GM23338 (cell line): ENCODE measurements at regions not wholly inside any gene's neighbourhood (a gene's known extent, or its start where the extent isn't known, plus 50 kb on each side); places are given as distances from the start of the nearest gene placed in this dataset.

Experiments
- ATAC-seq: fragments of 200-7000 bp; cut with Tn5 transposase; 3 replicates; pipeline ENCODE4 v1.9.1; 2020
- DNase-seq: peaks from one replicate; pipeline ENCODE4 v3.0.0-alpha.2; 2015; ENCODE audit warnings: low spot score
- H2AFZ ChIP-seq: fragments of 200-600 bp; sonication (generic); 2 replicates; pipeline ENCODE4 v1.8.0; 2016; ENCODE audit warnings: antibody characterized with exemption, mild to moderate bottlenecking, moderate library complexity
- H3F3A ChIP-seq: fragments of 200-600 bp; sonication (generic); replicated peaks from 2 replicates; pipeline ENCODE4 v1.8.0; 2017; ENCODE audit warnings: antibody characterized with exemption, mixed run types, low read depth
- H3K27ac ChIP-seq: fragments of 200-600 bp; sonication (generic); 2 replicates; pipeline ENCODE4 v1.6.1; 2016; ENCODE audit warnings: low read depth
- H3K27me3 ChIP-seq: fragments of 200-600 bp; sonication (generic); 2 replicates; pipeline ENCODE4 v1.8.0; 2016; ENCODE audit warnings: mild to moderate bottlenecking, mixed run types, moderate library complexity; ENCODE audit not compliant: insufficient read depth
- H3K36me3 ChIP-seq: fragments of 200-600 bp; sonication (generic); 2 replicates; pipeline ENCODE4 v1.8.0; 2016; ENCODE audit warnings: mild to moderate bottlenecking; ENCODE audit not compliant: insufficient read depth
- H3K4me1 ChIP-seq: fragments of 200-600 bp; sonication (generic); 2 replicates; pipeline ENCODE4 v1.8.0; 2016; ENCODE audit warnings: mild to moderate bottlenecking, moderate library complexity; ENCODE audit not compliant: insufficient read depth
- H3K4me2 ChIP-seq: fragments of 200-600 bp; sonication (generic); 2 replicates; pipeline ENCODE4 v1.7.1; 2017; ENCODE audit warnings: mixed run types
- H3K4me3 ChIP-seq: fragments of 200-600 bp; sonication (generic); 2 replicates; pipeline ENCODE4 v1.6.1; 2016; ENCODE audit warnings: mixed run types
- H3K79me2 ChIP-seq: fragments of 200-600 bp; sonication (generic); replicated peaks from 2 replicates; pipeline ENCODE4 v1.8.0; 2017; ENCODE audit warnings: mild to moderate bottlenecking; ENCODE audit not compliant: insufficient read depth
- H3K9me2 ChIP-seq: fragments of 200-600 bp; sonication (generic); 2 replicates; pipeline ENCODE4 v1.8.0; 2017; ENCODE audit not compliant: insufficient read depth
- H4K20me1 ChIP-seq: fragments of 200-600 bp; sonication (generic); replicated peaks from 2 replicates; pipeline ENCODE4 v1.8.0; 2017; ENCODE audit warnings: mild to moderate bottlenecking; ENCODE audit not compliant: insufficient read depth
- H3K27ac Mint-ChIP-seq: 2 replicates; pipeline ENCODE4 v1.8.0; 2020; ENCODE audit warnings: inconsistent platforms, mild to moderate bottlenecking, moderate library complexity, mixed read lengths
- H3K27me3 Mint-ChIP-seq: 3 replicates; pipeline ENCODE4 v1.8.0; 2022; ENCODE audit warnings: low read depth, mild to moderate bottlenecking, moderate library complexity, mixed read lengths, inconsistent platforms; ENCODE audit not compliant: insufficient read depth, poor library complexity
- H3K36me3 Mint-ChIP-seq: 3 replicates; pipeline ENCODE4 v1.8.0; 2021; ENCODE audit warnings: low read depth, mild to moderate bottlenecking, inconsistent platforms, moderate library complexity, mixed read lengths
- H3K4me1 Mint-ChIP-seq: 3 replicates; pipeline ENCODE4 v1.8.0; 2020; ENCODE audit warnings: mild to moderate bottlenecking, inconsistent platforms, mixed read lengths
- H3K4me3 Mint-ChIP-seq: 3 replicates; pipeline ENCODE4 v1.8.0; 2021; ENCODE audit warnings: moderate library complexity, mild to moderate bottlenecking, inconsistent platforms, mixed read lengths
- H3K9me3 Mint-ChIP-seq: 3 replicates; pipeline ENCODE4 v1.8.0; 2020; ENCODE audit warnings: moderate library complexity, mild to moderate bottlenecking, inconsistent platforms, mixed read lengths
- CREB1 ChIP-seq: fragments of 250-450 bp; sonication (Bioruptor Pico); IDR thresholded peaks from 2 replicates; pipeline ENCODE4 v1.5.0; 2020; ENCODE audit warnings: low read depth, mild to moderate bottlenecking, moderate library complexity
- ETS1 ChIP-seq: IDR thresholded peaks from 2 replicates; pipeline ENCODE4 v1.6.1; 2016; ENCODE audit warnings: antibody characterized with exemption
- EZH2phosphoT487 ChIP-seq: fragments of 200-600 bp; sonication (generic); IDR thresholded peaks from one replicate; pipeline ENCODE4 v1.8.1; 2018; ENCODE audit warnings: antibody characterized with exemption; ENCODE audit not compliant: unreplicated experiment
- JUNB ChIP-seq: IDR thresholded peaks from one replicate; pipeline ENCODE4 v1.6.1; 2016; ENCODE audit warnings: antibody characterized with exemption; ENCODE audit not compliant: unreplicated experiment
- NANOG ChIP-seq: IDR thresholded peaks from 2 replicates; pipeline ENCODE4 v1.6.1; 2016; ENCODE audit warnings: antibody characterized with exemption, borderline replicate concordance
- POLR2AphosphoS5 ChIP-seq: IDR thresholded peaks from 2 replicates; pipeline ENCODE4 v1.6.1; 2016; ENCODE audit warnings: antibody characterized with exemption, low read depth
- REST ChIP-seq: IDR thresholded peaks from one replicate; pipeline ENCODE4 v1.6.1; 2018; ENCODE audit warnings: antibody characterized with exemption; ENCODE audit not compliant: unreplicated experiment
- STAT1 ChIP-seq: IDR thresholded peaks from one replicate; pipeline ENCODE4 v1.6.1; 2016; ENCODE audit warnings: antibody characterized with exemption; ENCODE audit not compliant: unreplicated experiment
- ZNF114 ChIP-seq: fragments of 250-450 bp; sonication (Bioruptor Pico); IDR thresholded peaks from 2 replicates; pipeline ENCODE4 v1.5.0; 2020; ENCODE audit warnings: mild to moderate bottlenecking, moderate library complexity
- ZNF331 ChIP-seq: fragments of 250-450 bp; sonication (Bioruptor Pico); IDR thresholded peaks from 2 replicates; pipeline ENCODE4 v1.5.0; 2020; ENCODE audit warnings: low read depth, mild to moderate bottlenecking, moderate library complexity
- ZNF462 ChIP-seq: fragments of 250-450 bp; sonication (Bioruptor Pico); IDR thresholded peaks from 2 replicates; pipeline ENCODE4 v1.5.0; 2020; ENCODE audit warnings: mild to moderate bottlenecking, moderate library complexity
- TF ChIP-seq, protein P1 (sequence below), 2 experiments: fragments of 200-600 bp in 1 of 2; sonication (generic) in 1 of 2; conservative IDR thresholded peaks; 2 replicates each; pipeline versions ENCODE4 v1.5.1 to v1.6.1; 2016 to 2017; ENCODE audit warnings: antibody characterized with exemption in 2 of 2, low read depth in 2 of 2, mild to moderate bottlenecking in 2 of 2, moderate library complexity in 1 of 2

DNA sequence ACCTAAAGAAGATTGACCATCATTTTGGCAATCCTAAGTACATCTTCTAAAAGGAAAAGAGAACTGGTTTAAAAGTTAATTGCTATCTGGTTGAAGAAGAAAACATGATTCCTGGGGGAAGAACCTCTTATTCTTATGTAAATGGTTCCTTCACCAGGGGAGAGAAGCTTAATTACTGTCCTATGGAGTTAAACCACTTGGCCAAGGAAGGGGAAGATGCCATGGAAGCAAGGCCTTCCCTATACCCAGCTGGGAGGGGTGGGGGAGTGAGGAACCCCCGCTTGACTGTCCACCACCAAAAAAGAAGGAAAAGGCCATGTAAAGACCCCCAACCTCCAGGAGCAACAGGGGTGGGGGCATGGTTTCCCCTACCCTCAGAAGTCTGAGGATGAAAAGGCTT is 962.1 kb downstream of the GRIK2 start (continued):
- no peak for TF ChIP-seq REST
- no peak for TF ChIP-seq EZH2phosphoT487

GRCh38 chr6:102352552-102352951 is 959.0 kb downstream of the GRIK2 start:
- H3K27me3 Mint-ChIP-seq = peaks cover 6% of the 10 kb centered on the region
- no peak overlapping the region for H3K4me2 ChIP-seq
- H4K20me1 ChIP-seq = no peaks in the 10 kb centered on the region
- no peak overlapping the region for H3K4me3 ChIP-seq
- H3K36me3 ChIP-seq = no peaks in the 10 kb centered on the region
- no peak overlapping the region for H2AFZ ChIP-seq
- no peak overlapping the region for H3K27ac ChIP-seq
- H3K4me3 Mint-ChIP-seq = no peak overlapping the region
- no peaks in the 10 kb centered on the region for H3K27me3 ChIP-seq
- DNase-seq (no peak), ATAC-seq (no peak)
- no peaks in the 10 kb centered on the region for H3K9me2 ChIP-seq
- H3K4me1 Mint-ChIP-seq = peaks cover 23% of the 10 kb centered on the region
- H3F3A ChIP-seq = no peaks in the 10 kb centered on the region
- H3K27ac Mint-ChIP-seq = no peak overlapping the region
- H3K4me1 ChIP-seq = peaks cover 17% of the 10 kb centered on the region; the same call in 1 of the 2 replicates
- H3K9me3 Mint-ChIP-seq = peaks cover under 1% of the 10 kb centered on the region; the same call in 2 of the 3 replicates
- H3K79me2 ChIP-seq = no peaks in the 10 kb centered on the region
- peaks cover 8% of the 10 kb centered on the region; the same call in 2 of the 3 replicates for H3K36me3 Mint-ChIP-seq
- no peak for TF ChIP-seq CREB1 (CRISPR knock-in tag)
- no peak for TF ChIP-seq ETS1
- TF ChIP-seq ZNF331 (CRISPR knock-in tag) = no peak
- no peak for TF ChIP-seq ZNF462 (CRISPR knock-in tag)
- no peak for TF ChIP-seq POLR2AphosphoS5
- no peak for TF ChIP-seq STAT1
- TF ChIP-seq NANOG = no peak
- TF ChIP-seq ZNF114 (CRISPR knock-in tag) = no peak
- no peak for TF ChIP-seq JUNB
- TF ChIP-seq, protein P1, sequence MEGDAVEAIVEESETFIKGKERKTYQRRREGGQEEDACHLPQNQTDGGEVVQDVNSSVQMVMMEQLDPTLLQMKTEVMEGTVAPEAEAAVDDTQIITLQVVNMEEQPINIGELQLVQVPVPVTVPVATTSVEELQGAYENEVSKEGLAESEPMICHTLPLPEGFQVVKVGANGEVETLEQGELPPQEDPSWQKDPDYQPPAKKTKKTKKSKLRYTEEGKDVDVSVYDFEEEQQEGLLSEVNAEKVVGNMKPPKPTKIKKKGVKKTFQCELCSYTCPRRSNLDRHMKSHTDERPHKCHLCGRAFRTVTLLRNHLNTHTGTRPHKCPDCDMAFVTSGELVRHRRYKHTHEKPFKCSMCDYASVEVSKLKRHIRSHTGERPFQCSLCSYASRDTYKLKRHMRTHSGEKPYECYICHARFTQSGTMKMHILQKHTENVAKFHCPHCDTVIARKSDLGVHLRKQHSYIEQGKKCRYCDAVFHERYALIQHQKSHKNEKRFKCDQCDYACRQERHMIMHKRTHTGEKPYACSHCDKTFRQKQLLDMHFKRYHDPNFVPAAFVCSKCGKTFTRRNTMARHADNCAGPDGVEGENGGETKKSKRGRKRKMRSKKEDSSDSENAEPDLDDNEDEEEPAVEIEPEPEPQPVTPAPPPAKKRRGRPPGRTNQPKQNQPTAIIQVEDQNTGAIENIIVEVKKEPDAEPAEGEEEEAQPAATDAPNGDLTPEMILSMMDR (conservative IDR thresholded peaks at IDR 0.05; ENCODE audit: low read depth in 2 of 2) = no peak
